ENCODE measurements at regions not wholly inside any gene's neighbourhood (a gene's known extent, or its start where the extent isn't known, plus 50 kb on each side); places are given as distances from the start of the nearest gene placed in this dataset.
"Not testable (repeated sequence)": the region's sequence is repeated elsewhere in the genome, so short reads cannot be mapped to it uniquely, and the experiment has no call there.

DNA sequence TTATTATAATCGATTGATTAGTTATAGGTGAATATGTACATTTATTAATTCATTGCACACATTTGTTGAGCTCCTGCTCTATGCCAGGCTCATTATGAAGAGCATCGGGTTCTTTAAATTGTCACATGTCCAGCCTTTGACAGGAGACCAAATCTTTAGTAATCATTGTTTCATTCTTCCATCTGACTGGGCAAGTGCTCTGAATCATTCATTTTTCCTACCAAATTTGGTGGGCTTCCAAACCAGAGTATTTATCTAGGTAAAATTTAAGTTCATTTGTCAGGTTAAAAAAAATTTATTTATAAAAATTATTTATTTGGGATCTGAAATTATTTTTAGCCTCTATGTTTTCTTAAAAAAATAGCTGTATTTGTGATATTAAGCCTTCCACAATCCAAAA lies 404.9 kb upstream of the MMS22L start:
- DNase-seq: no peak

DNA sequence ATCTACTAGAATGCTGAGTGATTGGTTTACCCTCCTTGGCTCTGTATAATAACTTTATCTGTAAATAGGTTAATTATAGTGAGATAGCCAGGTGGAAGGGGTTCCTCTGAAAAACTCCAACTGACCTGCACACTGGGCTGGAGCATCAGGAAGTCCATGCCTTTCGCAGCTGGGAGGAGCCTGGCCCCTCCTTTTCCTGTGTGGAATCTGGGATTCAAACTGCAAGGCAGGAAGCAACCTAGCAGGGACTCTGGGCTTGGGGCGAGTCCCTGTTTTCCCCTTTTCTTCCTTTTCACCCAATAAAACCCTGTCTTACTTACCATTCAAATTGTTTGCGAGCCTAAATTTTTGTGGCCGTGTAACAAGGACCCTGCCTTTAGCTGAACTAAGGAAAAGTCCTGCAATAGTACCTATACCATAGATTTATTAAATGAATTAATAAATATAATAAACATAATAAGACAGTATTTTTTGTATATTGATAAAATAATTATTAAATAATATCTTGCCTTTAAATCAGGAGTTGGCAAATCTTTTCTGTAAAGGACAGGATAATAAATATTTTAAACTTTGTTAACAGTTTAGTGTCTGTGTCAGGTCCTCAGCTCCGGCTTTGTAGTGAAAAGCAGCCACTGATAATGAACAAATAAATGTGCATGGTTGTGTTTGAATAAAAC lies 406.2 kb upstream of the MMS22L start:
- DNase-seq: no peak

DNA sequence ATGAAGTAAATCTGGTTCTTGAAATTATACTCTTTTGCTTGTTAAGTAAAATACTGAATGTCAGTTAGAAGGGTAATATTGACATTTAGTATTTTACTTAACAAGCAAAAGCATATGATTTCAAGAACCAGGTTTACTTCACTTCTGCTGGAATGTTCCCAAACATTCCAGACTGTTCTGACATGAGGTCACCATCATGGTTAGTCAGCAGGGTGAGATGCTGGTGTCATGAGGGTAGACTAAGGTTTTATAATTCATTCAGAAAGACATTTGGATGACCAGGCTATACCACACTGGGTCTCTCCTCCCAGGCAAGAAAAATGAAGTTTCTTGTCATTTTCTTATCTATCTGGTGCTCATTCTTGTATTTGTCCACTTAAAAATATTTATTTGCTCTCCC lies 414.4 kb upstream of the MMS22L start:
- no peak for DNase-seq

- no peak for DNase-seq
Observed at GRCh38 chr6:97701801-97702200, 418.8 kb upstream of the MMS22L start.

DNA sequence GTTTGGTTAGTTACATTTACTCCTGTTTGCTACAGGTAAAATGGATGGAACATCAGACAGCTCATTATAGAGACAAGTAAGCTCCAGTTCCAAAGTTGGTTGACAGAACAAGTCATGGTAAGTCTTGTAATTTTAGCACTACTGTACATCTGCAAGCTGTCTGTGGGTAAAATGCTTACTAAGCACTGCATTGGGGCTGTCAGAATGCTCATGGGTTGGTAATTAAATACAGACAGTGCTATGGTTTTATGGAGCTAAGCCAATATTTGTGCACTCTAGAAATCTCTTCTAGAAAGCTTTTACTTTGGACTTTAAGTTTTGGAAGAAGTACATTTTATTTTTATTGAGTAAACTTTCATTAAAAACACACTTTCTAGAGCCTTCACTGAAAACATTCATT lies 419.2 kb upstream of the MMS22L start:
- DNase-seq: no peak

GRCh38 chr6:97703661-97704060 lies 420.6 kb upstream of the MMS22L start:
- DNase-seq: no peak

DNA sequence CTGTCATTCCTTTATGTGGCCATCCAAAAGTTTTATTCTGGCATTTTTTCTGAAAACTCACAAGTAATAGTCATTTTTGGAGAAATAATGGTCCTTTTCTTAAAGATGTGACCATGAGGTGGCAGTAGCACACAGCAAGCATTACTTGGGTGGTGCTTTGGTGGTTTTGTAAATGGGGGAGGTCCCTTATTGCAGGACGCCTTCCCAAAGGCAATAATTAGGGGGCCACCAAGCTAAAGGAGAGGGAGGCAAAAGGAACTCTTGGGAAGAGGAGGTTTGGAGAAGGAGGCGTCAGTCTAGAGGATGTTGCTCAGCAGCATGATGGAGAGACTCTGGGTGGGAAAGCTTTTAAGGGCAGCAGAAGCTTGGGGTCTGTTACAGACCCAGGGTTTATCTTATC lies 422.6 kb upstream of the MMS22L start:
- DNase-seq: peak in 2 of 14 donors; percentile 1

DNA sequence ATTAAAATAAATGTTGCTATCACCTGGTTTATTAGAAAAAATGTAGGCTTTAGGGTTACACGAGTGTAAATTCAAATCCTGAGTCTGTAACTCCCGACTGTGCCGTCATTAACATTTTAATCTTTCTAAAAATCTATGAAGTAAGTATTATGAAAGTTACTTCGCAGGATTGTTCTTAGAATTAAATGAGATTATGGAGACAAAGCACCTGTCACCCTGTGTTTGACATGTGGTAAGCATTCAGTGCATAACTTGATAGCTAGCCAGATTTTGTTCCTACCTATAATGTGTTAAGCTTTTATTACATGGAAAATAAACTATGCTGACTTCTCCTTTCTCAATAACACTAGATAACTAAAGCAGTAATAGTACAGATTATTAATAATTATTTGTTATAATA lies 429.7 kb upstream of the MMS22L start:
- DNase-seq: no peak

DNA sequence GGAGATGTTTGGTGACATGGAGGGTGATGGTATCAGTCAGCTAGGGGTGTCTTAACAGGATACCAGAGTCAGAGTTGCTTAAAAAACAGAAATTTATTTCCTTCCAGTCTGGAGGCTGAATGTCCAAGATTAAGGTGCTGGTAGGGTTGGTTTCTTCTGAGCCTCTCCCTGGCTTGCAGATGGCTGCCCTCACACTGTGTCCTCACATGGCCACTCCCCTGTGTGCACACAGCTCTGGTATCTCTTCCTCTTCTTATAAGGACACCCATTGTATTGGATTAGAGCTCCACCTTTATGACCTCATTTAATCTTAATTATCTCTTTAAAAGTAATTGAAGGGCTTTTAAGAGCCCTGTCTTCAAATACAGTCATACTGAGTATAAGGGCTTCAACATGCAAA lies 431.8 kb upstream of the MMS22L start:
- no peak for DNase-seq

GRCh38 chr6:97717086-97717485 lies 434.1 kb upstream of the MMS22L start:
- DNase-seq: no peak

GRCh38 chr6:97726378-97726777 lies 443.4 kb upstream of the MMS22L start:
- DNase-seq: no peak

DNA sequence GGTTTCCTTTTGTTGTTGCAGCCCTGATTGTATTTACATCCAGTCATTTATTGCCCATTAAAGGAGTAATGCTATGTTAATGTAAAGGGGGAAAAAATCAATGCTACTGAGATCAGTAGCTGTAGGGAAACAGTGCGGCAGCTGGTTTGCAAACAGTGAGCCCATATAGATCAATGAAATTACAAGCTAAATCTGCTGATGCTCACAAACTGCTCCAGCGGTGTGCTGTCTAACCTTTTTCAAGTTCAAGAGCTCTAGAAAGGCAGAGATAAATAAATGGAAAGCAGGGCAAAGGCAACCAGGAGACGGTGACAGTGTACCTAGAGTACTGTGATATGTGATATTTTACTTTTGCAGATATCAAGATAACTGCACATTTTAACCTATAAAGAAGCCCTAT lies 449.0 kb upstream of the MMS22L start:
- DNase-seq: no peak

- no peak for DNase-seq
Observed at GRCh38 chr6:97757575-97757974, 474.6 kb upstream of the MMS22L start.

DNA sequence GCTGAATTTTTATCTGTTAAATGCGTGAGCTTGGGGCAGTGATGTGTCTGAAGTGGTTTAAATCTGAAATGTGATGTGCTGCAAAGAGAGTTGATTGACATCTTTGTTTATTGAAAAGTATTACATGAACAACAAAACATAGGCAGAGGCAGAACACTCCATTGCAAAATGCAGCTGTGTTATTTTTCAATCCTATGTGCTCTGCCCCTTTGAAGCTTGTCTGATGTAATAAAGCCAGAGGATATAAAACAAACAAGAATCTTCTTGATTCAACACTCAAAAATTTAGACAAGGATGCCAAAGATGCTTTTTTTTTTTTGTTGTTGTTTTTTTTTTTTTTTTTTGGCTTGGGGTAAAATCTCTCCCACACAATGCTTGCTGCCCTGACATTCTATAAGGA lies 482.4 kb upstream of the MMS22L start:
- DNase-seq: no peak

GRCh38 chr6:97771372-97771771 lies 488.4 kb upstream of the MMS22L start:
- no peak for DNase-seq

GRCh38 chr6:97775012-97775411 lies 492.0 kb upstream of the MMS22L start:
- DNase-seq: no peak

GRCh38 chr6:97778290-97779038 lies 495.4 kb upstream of the MMS22L start:
- no peak for DNase-seq

GRCh38 chr6:97779039-97779766 lies 496.2 kb upstream of the MMS22L start:
- DNase-seq: not testable (repeated sequence)

GRCh38 chr6:97790926-97791590 lies 508.0 kb upstream of the MMS22L start:
- no peak for DNase-seq

- no peak for DNase-seq
Observed at GRCh38 chr6:97805596-97805995, 522.6 kb upstream of the MMS22L start.

DNA sequence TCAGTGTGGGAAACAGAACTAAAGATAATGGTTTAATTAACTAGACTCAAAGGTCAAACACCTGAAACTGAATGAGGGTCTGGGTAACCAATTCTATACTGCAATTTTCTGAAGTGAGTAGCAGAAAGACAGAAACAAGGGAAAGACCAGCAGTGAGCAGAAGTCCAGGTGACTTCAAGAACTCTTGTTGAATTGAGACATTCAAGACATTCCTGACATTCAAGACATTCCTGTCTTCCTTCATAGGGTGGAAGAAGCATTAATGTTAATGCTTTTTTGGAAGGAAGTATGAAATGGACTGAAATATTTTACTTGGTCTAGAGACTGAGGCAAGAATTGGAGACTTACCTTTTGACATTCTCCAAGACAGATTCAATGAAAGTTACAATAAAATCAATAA lies 529.9 kb upstream of the MMS22L start:
- no peak for DNase-seq

DNA sequence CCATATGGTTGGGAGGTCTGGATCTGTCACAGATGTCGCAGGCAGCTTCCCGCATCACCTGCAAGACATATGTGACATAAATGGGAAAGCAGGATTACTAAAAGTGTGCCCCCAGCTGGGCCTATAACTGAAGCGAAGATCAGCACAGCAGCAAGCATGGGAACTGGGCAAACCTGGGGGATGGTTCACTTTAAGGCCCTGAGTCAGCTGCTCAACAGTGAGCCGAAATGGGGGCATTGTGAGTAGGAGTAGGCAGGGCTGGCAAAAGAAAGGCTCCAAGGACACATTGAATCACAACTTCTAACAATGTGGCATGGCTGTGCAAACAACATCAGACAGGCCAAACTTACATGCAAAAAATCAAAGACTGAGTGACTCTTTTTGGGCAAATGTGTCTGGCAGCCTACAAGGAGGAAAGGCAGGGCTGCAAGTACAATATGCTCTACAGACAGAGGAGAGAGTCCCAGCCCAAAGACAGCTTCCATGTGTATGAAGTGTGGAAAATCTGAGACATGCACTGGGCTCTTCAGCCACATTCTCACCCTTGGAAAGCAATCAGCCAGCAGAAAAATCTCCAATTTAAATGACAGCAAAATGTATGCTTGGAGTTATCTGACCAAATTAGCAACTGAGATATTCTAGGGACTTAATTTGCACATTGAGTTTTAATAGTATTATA lies 531.0 kb upstream of the MMS22L start:
- peak in 3 of 14 donors; percentile 2 to 11 (median 5) for DNase-seq
